ENCODE measurements at regions not wholly inside any gene's neighbourhood (a gene's known extent, or its start where the extent isn't known, plus 50 kb on each side); places are given as distances from the start of the nearest gene placed in this dataset.
A peak's percentile ranks its signal among the peaks of the same experiment; 100 is the strongest.

DNA sequence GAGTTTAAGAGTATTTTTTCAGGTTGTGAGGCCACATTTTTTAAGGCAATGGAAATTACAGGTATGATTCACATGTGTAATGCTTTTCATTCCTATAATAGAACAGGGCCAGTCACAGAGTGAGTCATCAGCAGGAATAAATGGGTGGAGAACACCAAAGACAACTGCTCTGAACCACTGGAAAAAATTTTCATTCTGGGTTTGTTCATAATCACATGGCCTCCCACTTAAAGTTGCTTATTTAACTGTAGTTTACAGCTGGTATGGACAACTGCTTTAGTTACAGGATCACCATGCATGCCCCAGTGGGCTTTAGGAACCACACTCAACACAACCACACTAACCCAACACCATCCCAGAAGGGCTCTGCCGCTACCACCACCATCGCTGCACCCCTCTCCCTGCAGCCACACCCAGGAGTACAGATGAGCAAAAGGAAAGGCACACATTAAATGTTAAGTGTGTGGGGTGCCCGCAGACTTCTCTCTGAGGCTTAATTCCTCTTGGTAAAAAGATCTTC, 107.0 kb upstream of the DST start:
- no peaks in the 10 kb centered on the region for H3K9me3 ChIP-seq (ENCODE audit: control insufficient read depth, low read depth, low read length)
- no peak overlapping the region for H3K14ac ChIP-seq (ENCODE audit: insufficient read depth, low read length)
- no peak overlapping the region for H2BK15ac ChIP-seq (ENCODE audit: low read depth, low read length)
- no peak overlapping the region for H3K4me3 Mint-ChIP-seq
- H3K27ac ChIP-seq (ENCODE audit: insufficient read length, low read depth, low read length) = no peak overlapping the region
- H3K4me1 Mint-ChIP-seq = peaks cover 68 to 76% of the 10 kb centered on the region in 2 experiments
- H3K56ac ChIP-seq (ENCODE audit: insufficient read length, low read depth, low read length) = no peak overlapping the region
- H3K23ac ChIP-seq (ENCODE audit: insufficient read length, low read depth, low read length) = no peak overlapping the region
- H3K27me3 ChIP-seq (ENCODE audit: insufficient read depth, low read length) = no peaks in the 10 kb centered on the region
- peaks cover 9% of the 10 kb centered on the region; the same call in 1 of the 2 replicates for H3K79me2 ChIP-seq (ENCODE audit: insufficient read depth, low read length)
- H4K8ac ChIP-seq (replicated peaks; ENCODE audit: insufficient read length, low read depth, low read length) = no peak overlapping the region
- no peaks in the 10 kb centered on the region for H4K20me1 ChIP-seq (ENCODE audit: control insufficient read depth, insufficient read depth, insufficient read length)
- no peak overlapping the region for H2BK20ac ChIP-seq (ENCODE audit: low read depth, low read length, poor library complexity, severe bottlenecking)
- H3K4ac ChIP-seq (ENCODE audit: low read depth, low read length) = no peak overlapping the region
- TF ChIP-seq, protein P1, sequence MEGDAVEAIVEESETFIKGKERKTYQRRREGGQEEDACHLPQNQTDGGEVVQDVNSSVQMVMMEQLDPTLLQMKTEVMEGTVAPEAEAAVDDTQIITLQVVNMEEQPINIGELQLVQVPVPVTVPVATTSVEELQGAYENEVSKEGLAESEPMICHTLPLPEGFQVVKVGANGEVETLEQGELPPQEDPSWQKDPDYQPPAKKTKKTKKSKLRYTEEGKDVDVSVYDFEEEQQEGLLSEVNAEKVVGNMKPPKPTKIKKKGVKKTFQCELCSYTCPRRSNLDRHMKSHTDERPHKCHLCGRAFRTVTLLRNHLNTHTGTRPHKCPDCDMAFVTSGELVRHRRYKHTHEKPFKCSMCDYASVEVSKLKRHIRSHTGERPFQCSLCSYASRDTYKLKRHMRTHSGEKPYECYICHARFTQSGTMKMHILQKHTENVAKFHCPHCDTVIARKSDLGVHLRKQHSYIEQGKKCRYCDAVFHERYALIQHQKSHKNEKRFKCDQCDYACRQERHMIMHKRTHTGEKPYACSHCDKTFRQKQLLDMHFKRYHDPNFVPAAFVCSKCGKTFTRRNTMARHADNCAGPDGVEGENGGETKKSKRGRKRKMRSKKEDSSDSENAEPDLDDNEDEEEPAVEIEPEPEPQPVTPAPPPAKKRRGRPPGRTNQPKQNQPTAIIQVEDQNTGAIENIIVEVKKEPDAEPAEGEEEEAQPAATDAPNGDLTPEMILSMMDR (conservative IDR thresholded peaks at IDR 0.05) = no peak
- H2BK120ac ChIP-seq (ENCODE audit: low read depth, low read length, poor library complexity, severe bottlenecking) = no peak overlapping the region
- H3K4me2 ChIP-seq (ENCODE audit: insufficient read depth, insufficient read length, low read length) = no peak overlapping the region
- no peak overlapping the region for H2AFZ ChIP-seq (ENCODE audit: low read length)
- peaks cover 15% of the 10 kb centered on the region for H3K4me1 ChIP-seq (ENCODE audit: insufficient read depth, low read length)
- no peaks in the 10 kb centered on the region for H3K27me3 Mint-ChIP-seq (ENCODE audit: low read depth)
- no peak for DNase-seq
- no peak overlapping the region for H2AK5ac ChIP-seq (ENCODE audit: insufficient read length, low read length)
- WGBS (ENCODE audit: extremely low coverage, insufficient read length, low lambda C conversion rate) = no CpG with 5 or more reads among the region's 3 CpGs
- no peaks in the 10 kb centered on the region for H3K23me2 ChIP-seq (ENCODE audit: insufficient read length, low read depth, low read length, poor library complexity, severe bottlenecking)
- H4K91ac ChIP-seq (ENCODE audit: insufficient read length, low read depth, low read length) = no peak overlapping the region
- peak overlapping the region; percentile 7 to 90 (median 84); a peak in 5 of 7 replicates for H3K27ac Mint-ChIP-seq
- H2BK12ac ChIP-seq (ENCODE audit: insufficient read length, low read depth, low read length) = no peak overlapping the region
- no peak overlapping the region for H3K9ac ChIP-seq (ENCODE audit: extremely low read depth, insufficient read length, low read length)
- no peak overlapping the region for H2BK5ac ChIP-seq (ENCODE audit: insufficient read length, low read length)
- H3K18ac ChIP-seq (ENCODE audit: insufficient read length, low read depth, low read length) = no peak overlapping the region
- H3K79me1 ChIP-seq (ENCODE audit: insufficient read depth, low read depth, low read length, poor library complexity, severe bottlenecking) = peaks cover 3% of the 10 kb centered on the region
- no peak overlapping the region for H3T11ph ChIP-seq (ENCODE audit: low read length)
- H3K9me3 Mint-ChIP-seq = no peaks in the 10 kb centered on the region
- H4K5ac ChIP-seq (ENCODE audit: insufficient read length, low read depth, low read length) = no peak overlapping the region
- H3K36me3 Mint-ChIP-seq (ENCODE audit: insufficient read depth in 1 of 3, low read depth in 3 of 3) = no peaks in the 10 kb centered on the region; a peak in 1 of 7 replicates
